CD14-positive monocyte (primary cell): ENCODE measurements at regions not wholly inside any gene's neighbourhood (a gene's known extent, or its start where the extent isn't known, plus 50 kb on each side); places are given as distances from the start of the nearest gene placed in this dataset.

ENCODE experiments used
- DNase-seq, 3 donors: peaks; one replicate each; pipeline ENCODE4 v3.0.0-alpha.2; 2011 to 2022
- H2AFZ ChIP-seq: 2 replicates; pipeline ENCODE4 v1.6.0; 2012; ENCODE audit warnings: mild to moderate bottlenecking, low read depth, low read length, inconsistent platforms; ENCODE audit not compliant: insufficient read depth, poor library complexity, severe bottlenecking
- H3K27ac ChIP-seq, 2 donors: 1 replicate in 1 of 2; 2 replicates in 1 of 2; pipeline ENCODE4 v1.5.1; 2012 to 2013; ENCODE audit warnings: low read length in 2 of 2, control low read depth in 1 of 2, inconsistent platforms in 1 of 2, low read depth in 1 of 2, mild to moderate bottlenecking in 1 of 2
- H3K27me3 ChIP-seq, 2 donors: one replicate each; pipeline versions ENCODE4 v1.6.0 to v1.6.1; 2011 to 2013; ENCODE audit warnings: low read length in 2 of 2; ENCODE audit not compliant: control insufficient read depth in 2 of 2, insufficient read depth in 2 of 2
- H3K36me3 ChIP-seq, 2 donors: replicated peaks in 1 of 2; 1 replicate in 1 of 2; 2 replicates in 1 of 2; pipeline versions ENCODE4 v1.5.1 to v1.6.1; 2012 to 2013; ENCODE audit warnings: low read length in 2 of 2, control low read depth in 1 of 2, inconsistent platforms in 1 of 2, mild to moderate bottlenecking in 1 of 2; ENCODE audit not compliant: insufficient read depth in 2 of 2, control insufficient read depth in 1 of 2
- H3K4me1 ChIP-seq, 2 donors: 1 replicate in 1 of 2; 2 replicates in 1 of 2; pipeline versions ENCODE4 v1.5.1 to v1.6.1; 2012 to 2013; ENCODE audit warnings: low read length in 2 of 2, control low read depth in 1 of 2, inconsistent platforms in 1 of 2, mild to moderate bottlenecking in 1 of 2, moderate library complexity in 1 of 2; ENCODE audit not compliant: insufficient read depth in 2 of 2, control insufficient read depth in 1 of 2
- H3K4me2 ChIP-seq: replicated peaks from 2 replicates; pipeline ENCODE3; 2012; ENCODE audit warnings: low read length, moderate library complexity, mild to moderate bottlenecking; ENCODE audit not compliant: poor library complexity, severe bottlenecking; ENCODE audit errors: extremely low read depth
- H3K4me3 ChIP-seq, 3 experiments: fragments of 200-600 bp in 1 of 3; sonication (generic) in 1 of 3; replicated peaks in 1 of 3; 1 replicate in 2 of 3; 2 replicates in 1 of 3; pipeline ENCODE4 v1.5.1; 2011 to 2013; ENCODE audit warnings: low read length in 3 of 3, mild to moderate bottlenecking in 3 of 3, control low read depth in 2 of 3, low read depth in 2 of 3, inconsistent platforms in 1 of 3, moderate library complexity in 1 of 3
- H3K79me2 ChIP-seq: 2 replicates; pipeline ENCODE4 v1.6.0; 2012; ENCODE audit warnings: mild to moderate bottlenecking, control low read depth, inconsistent platforms, low read length, moderate library complexity; ENCODE audit not compliant: insufficient read depth
- H3K9ac ChIP-seq: 2 replicates; pipeline ENCODE4 v1.6.0; 2017; ENCODE audit warnings: low read length, mild to moderate bottlenecking; ENCODE audit not compliant: insufficient read depth, poor library complexity, severe bottlenecking
- H3K9me3 ChIP-seq, 2 donors: replicated peaks in 1 of 2; 1 replicate in 1 of 2; 2 replicates in 1 of 2; pipeline versions ENCODE4 v1.5.1 to v1.6.1; 2012 to 2013; ENCODE audit warnings: low read length in 2 of 2, control low read depth in 1 of 2; ENCODE audit not compliant: control insufficient read depth in 1 of 2, insufficient read depth in 1 of 2
- H4K20me1 ChIP-seq: 2 replicates; pipeline ENCODE4 v1.6.0; 2012; ENCODE audit warnings: mild to moderate bottlenecking, low read length, control low read depth, moderate library complexity; ENCODE audit not compliant: insufficient read depth
- H3K27ac Mint-ChIP-seq, 7 donors: one replicate each; pipeline ENCODE4 v1.8.0; 2020; ENCODE audit warnings: mild to moderate bottlenecking in 7 of 7, mixed read lengths in 7 of 7, moderate library complexity in 6 of 7, inconsistent platforms in 2 of 7
- H3K27me3 Mint-ChIP-seq, 3 donors: one replicate each; pipeline ENCODE4 v1.8.0; 2021 to 2022; ENCODE audit warnings: low read depth in 3 of 3, mild to moderate bottlenecking in 3 of 3, mixed read lengths in 3 of 3, moderate library complexity in 3 of 3, inconsistent platforms in 1 of 3
- H3K36me3 Mint-ChIP-seq, 2 donors: one replicate each; pipeline ENCODE4 v1.8.0; 2020; ENCODE audit warnings: mixed read lengths in 2 of 2, inconsistent platforms in 1 of 2, mild to moderate bottlenecking in 1 of 2
- H3K4me1 Mint-ChIP-seq: one replicate; pipeline ENCODE4 v1.8.0; 2020; ENCODE audit warnings: mild to moderate bottlenecking, mixed read lengths
- H3K4me3 Mint-ChIP-seq, 2 donors: one replicate each; pipeline ENCODE4 v1.8.0; 2020; ENCODE audit warnings: mild to moderate bottlenecking in 2 of 2, mixed read lengths in 2 of 2, moderate library complexity in 1 of 2
- H3K9me3 Mint-ChIP-seq, 7 donors: one replicate each; pipeline ENCODE4 v1.8.0; 2020 to 2022; ENCODE audit warnings: mixed read lengths in 7 of 7, mild to moderate bottlenecking in 6 of 7, moderate library complexity in 6 of 7, inconsistent platforms in 2 of 7
- CTCF ChIP-seq: fragments of 200-600 bp; IDR thresholded peaks from one replicate; pipeline ENCODE4 v1.8.0; 2022; ENCODE audit warnings: antibody characterized with exemption, mild to moderate bottlenecking
- WGBS: methylation state at CpG from one replicate; pipeline ENCODE4 v1.1.5; 2013; ENCODE audit warnings: missing lambda C conversion rate; ENCODE audit not compliant: insufficient coverage; 5-methylcytosine and 5-hydroxymethylcytosine counted together
- intact Hi-C, 2 donors: fragments of 100-400 bp; cut with micrococcal nuclease; formaldehyde crosslinking; loops; one replicate each; pipeline versions ENCODE4 v1.15.0 to v1.15.1; 2023

GRCh38 chr10:121098751-121099150 lies 247.6 kb downstream of the WDR11 start:
- Histone ChIP-seq H3K36me3 (no peaks in the 10 kb centered on the region), H3K4me3 (no peak overlapping the region), H3K4me2 (no peak overlapping the region), H3K4me1 (no peaks in the 10 kb centered on the region), H3K9ac (no peak overlapping the region), H3K9me3 (no peaks in the 10 kb centered on the region), H4K20me1 (no peaks in the 10 kb centered on the region), H3K27me3 (peaks cover 0 to 2% of the 10 kb centered on the region in 2 donors), H3K27ac (no peak overlapping the region), H2AFZ (no peak overlapping the region), H3K79me2 (no peaks in the 10 kb centered on the region)
- Mint-ChIP-seq H3K27ac (no peak overlapping the region), H3K27me3 (peaks cover 0 to 12% (median 1%) of the 10 kb centered on the region in 3 donors), H3K36me3 (no peaks in the 10 kb centered on the region), H3K4me3 (no peak overlapping the region), H3K4me1 (no peaks in the 10 kb centered on the region), H3K9me3 (peaks cover 0 to 8% (median 4%) of the 10 kb centered on the region in 7 donors)
- WGBS, result no CpG with 5 or more reads among the region's 2 CpGs
- DNase-seq, result no peak
- no peak for TF ChIP-seq CTCF
- intact Hi-C loops, result no loop called here

GRCh38 chr10:121099181-121099580 lies 248.0 kb downstream of the WDR11 start:
- H3K4me3 ChIP-seq, result no peak overlapping the region
- TF ChIP-seq CTCF, result no peak
- no peak overlapping the region for H3K4me3 Mint-ChIP-seq
- H3K27ac Mint-ChIP-seq, result no peak overlapping the region
- DNase-seq, result no peak
- no CpG with 5 or more reads among the region's 5 CpGs for WGBS
- intact Hi-C loops, result no loop called here
- peaks cover 0 to 9% (median 1%) of the 10 kb centered on the region in 3 donors for H3K27me3 Mint-ChIP-seq
- peaks cover 0 to 8% (median 3%) of the 10 kb centered on the region in 7 donors for H3K9me3 Mint-ChIP-seq
- no peaks in the 10 kb centered on the region for H3K36me3 Mint-ChIP-seq
- no peaks in the 10 kb centered on the region for H3K36me3 ChIP-seq
- no peaks in the 10 kb centered on the region for H3K4me1 ChIP-seq
- H2AFZ ChIP-seq, result no peak overlapping the region
- H3K4me1 Mint-ChIP-seq, result no peaks in the 10 kb centered on the region
- H3K79me2 ChIP-seq, result no peaks in the 10 kb centered on the region
- H3K9me3 ChIP-seq, result no peaks in the 10 kb centered on the region
- no peaks in the 10 kb centered on the region for H4K20me1 ChIP-seq
- no peak overlapping the region for H3K9ac ChIP-seq
- peaks cover 0 to 2% of the 10 kb centered on the region in 2 donors for H3K27me3 ChIP-seq
- no peak overlapping the region for H3K4me2 ChIP-seq
- H3K27ac ChIP-seq, result no peak overlapping the region
